ENCODE measurements at regions not wholly inside any gene's neighbourhood (a gene's known extent, or its start where the extent isn't known, plus 50 kb on each side); places are given as distances from the start of the nearest gene placed in this dataset.

- DNase-seq (ENCODE audit: low spot score) = no peak
Measured at GRCh38 chr2:133718688-133719201, 150.5 kb upstream of the NCKAP5 start.

GRCh38 chr2:133720429-133720828 is 152.2 kb upstream of the NCKAP5 start:
- DNase-seq (ENCODE audit: low spot score) = no peak

- no peak for DNase-seq (ENCODE audit: low spot score)
Measured at GRCh38 chr2:133721118-133721517, 152.9 kb upstream of the NCKAP5 start.

GRCh38 chr2:133723133-133723532 is 154.9 kb upstream of the NCKAP5 start:
- DNase-seq (ENCODE audit: low spot score) = no peak

GRCh38 chr2:133726973-133727372 is 158.7 kb upstream of the NCKAP5 start:
- no peak for DNase-seq (ENCODE audit: low spot score)

- DNase-seq (ENCODE audit: low spot score) = no peak
Measured at GRCh38 chr2:133732059-133732458, 163.8 kb upstream of the NCKAP5 start.

GRCh38 chr2:133732982-133733900 is 165.0 kb upstream of the NCKAP5 start:
- no peak for DNase-seq (ENCODE audit: low spot score)

GRCh38 chr2:133733901-133734255 is 165.6 kb upstream of the NCKAP5 start:
- DNase-seq (ENCODE audit: low spot score) = no peak

GRCh38 chr2:133734716-133735495 is 166.6 kb upstream of the NCKAP5 start:
- no peak for DNase-seq (ENCODE audit: low spot score)

GRCh38 chr2:133736674-133737073 is 168.4 kb upstream of the NCKAP5 start:
- DNase-seq (ENCODE audit: low spot score) = no peak

- no peak for DNase-seq (ENCODE audit: low spot score)
Measured at GRCh38 chr2:133737242-133737993, 169.2 kb upstream of the NCKAP5 start.

- no peak for DNase-seq (ENCODE audit: low spot score)
Measured at GRCh38 chr2:133739039-133739438, 170.8 kb upstream of the NCKAP5 start.

GRCh38 chr2:133740500-133740899 is 172.2 kb upstream of the NCKAP5 start:
- no peak for DNase-seq (ENCODE audit: low spot score)

GRCh38 chr2:133748007-133748700 is 179.9 kb upstream of the NCKAP5 start:
- DNase-seq (ENCODE audit: low spot score) = no peak

GRCh38 chr2:133753665-133754064 is 185.4 kb upstream of the NCKAP5 start:
- DNase-seq (ENCODE audit: low spot score) = no peak

- DNase-seq (ENCODE audit: low spot score) = no peak
Measured at GRCh38 chr2:133755480-133756300, 187.4 kb upstream of the NCKAP5 start.

GRCh38 chr2:133756833-133757232 is 188.6 kb upstream of the NCKAP5 start:
- DNase-seq (ENCODE audit: low spot score) = no peak

GRCh38 chr2:133760376-133760775 is 192.1 kb upstream of the NCKAP5 start:
- DNase-seq (ENCODE audit: low spot score) = no peak

GRCh38 chr2:133765658-133766057 is 197.4 kb upstream of the NCKAP5 start:
- no peak for DNase-seq (ENCODE audit: low spot score)

- no peak for DNase-seq (ENCODE audit: low spot score)
Measured at GRCh38 chr2:133766164-133766832, 198.0 kb upstream of the NCKAP5 start.
